Fibroblast of lung (primary cell): ENCODE measurements at regions not wholly inside any gene's neighbourhood (a gene's known extent, or its start where the extent isn't known, plus 50 kb on each side); places are given as distances from the start of the nearest gene placed in this dataset.

Source experiments
- DNase-seq, 2 donors: peaks; one replicate each; pipeline versions ENCODE4 v3.0.0 to v3.0.0-alpha.2; 2010; ENCODE audit warnings: low read depth in 2 of 2
- H2AFZ ChIP-seq: 2 replicates; pipeline ENCODE4 v1.5.1; 2012; ENCODE audit warnings: low read length, control low read depth, inconsistent platforms
- H3K27ac ChIP-seq: 2 replicates; pipeline ENCODE4 v1.5.1; 2011; ENCODE audit warnings: low read length, control low read depth; ENCODE audit not compliant: insufficient read depth
- H3K27me3 ChIP-seq: 2 replicates; pipeline ENCODE4 v1.5.1; 2011; ENCODE audit warnings: mild to moderate bottlenecking, low read length; ENCODE audit not compliant: control insufficient read depth, insufficient read depth
- H3K36me3 ChIP-seq: 2 replicates; pipeline ENCODE4 v1.5.1; 2011; ENCODE audit warnings: low read length; ENCODE audit not compliant: control insufficient read depth, insufficient read depth
- H3K4me1 ChIP-seq: 2 replicates; pipeline ENCODE4 v1.5.1; 2011; ENCODE audit warnings: low read length; ENCODE audit not compliant: control insufficient read depth, insufficient read depth; ENCODE audit errors: extremely low read depth
- H3K4me2 ChIP-seq: 2 replicates; pipeline ENCODE4 v1.5.1; 2011; ENCODE audit warnings: low read length, control low read depth; ENCODE audit not compliant: insufficient read depth; ENCODE audit errors: extremely low read depth
- H3K4me3 ChIP-seq, 4 experiments: fragments of 200-600 bp in 1 of 4; sonication (generic) in 1 of 4; replicated peaks in 1 of 4; 2 replicates each; pipeline ENCODE4 v1.5.1; 2011 to 2016; ENCODE audit warnings: low read length in 4 of 4, low read depth in 3 of 4, mild to moderate bottlenecking in 3 of 4, control low read depth in 2 of 4, inconsistent platforms in 1 of 4, mixed read lengths in 1 of 4; ENCODE audit not compliant: insufficient read depth in 1 of 4; ENCODE audit errors: control extremely low read depth in 1 of 4
- H3K79me2 ChIP-seq: 2 replicates; pipeline ENCODE4 v1.5.1; 2012; ENCODE audit warnings: mild to moderate bottlenecking, low read length, inconsistent platforms; ENCODE audit not compliant: control insufficient read depth, insufficient read depth
- H3K9ac ChIP-seq: 2 replicates; pipeline ENCODE4 v1.5.1; 2011; ENCODE audit warnings: mild to moderate bottlenecking, low read length, control low read depth; ENCODE audit not compliant: insufficient read depth
- H3K9me3 ChIP-seq: 2 replicates; pipeline ENCODE4 v1.5.1; 2012; ENCODE audit warnings: low read depth, low read length; ENCODE audit not compliant: control insufficient read depth, insufficient read depth
- H4K20me1 ChIP-seq: 2 replicates; pipeline ENCODE4 v1.5.1; 2011; ENCODE audit warnings: low read length; ENCODE audit not compliant: control insufficient read depth, insufficient read depth; ENCODE audit errors: extremely low read depth
- CTCF ChIP-seq, 2 donors: IDR thresholded peaks in 1 of 2; conservative IDR thresholded peaks in 1 of 2; 1 replicate in 1 of 2; 2 replicates in 1 of 2; pipeline ENCODE4 v1.5.1; 2011 to 2012; ENCODE audit warnings: low read length in 2 of 2, control low read depth in 1 of 2, inconsistent platforms in 1 of 2, low read depth in 1 of 2, mild to moderate bottlenecking in 1 of 2
- EZH2 ChIP-seq: IDR thresholded peaks from 2 replicates; pipeline ENCODE4 v1.5.1; 2012; ENCODE audit warnings: low read length, control low read depth, mild to moderate bottlenecking; ENCODE audit errors: missing control alignments

DNA sequence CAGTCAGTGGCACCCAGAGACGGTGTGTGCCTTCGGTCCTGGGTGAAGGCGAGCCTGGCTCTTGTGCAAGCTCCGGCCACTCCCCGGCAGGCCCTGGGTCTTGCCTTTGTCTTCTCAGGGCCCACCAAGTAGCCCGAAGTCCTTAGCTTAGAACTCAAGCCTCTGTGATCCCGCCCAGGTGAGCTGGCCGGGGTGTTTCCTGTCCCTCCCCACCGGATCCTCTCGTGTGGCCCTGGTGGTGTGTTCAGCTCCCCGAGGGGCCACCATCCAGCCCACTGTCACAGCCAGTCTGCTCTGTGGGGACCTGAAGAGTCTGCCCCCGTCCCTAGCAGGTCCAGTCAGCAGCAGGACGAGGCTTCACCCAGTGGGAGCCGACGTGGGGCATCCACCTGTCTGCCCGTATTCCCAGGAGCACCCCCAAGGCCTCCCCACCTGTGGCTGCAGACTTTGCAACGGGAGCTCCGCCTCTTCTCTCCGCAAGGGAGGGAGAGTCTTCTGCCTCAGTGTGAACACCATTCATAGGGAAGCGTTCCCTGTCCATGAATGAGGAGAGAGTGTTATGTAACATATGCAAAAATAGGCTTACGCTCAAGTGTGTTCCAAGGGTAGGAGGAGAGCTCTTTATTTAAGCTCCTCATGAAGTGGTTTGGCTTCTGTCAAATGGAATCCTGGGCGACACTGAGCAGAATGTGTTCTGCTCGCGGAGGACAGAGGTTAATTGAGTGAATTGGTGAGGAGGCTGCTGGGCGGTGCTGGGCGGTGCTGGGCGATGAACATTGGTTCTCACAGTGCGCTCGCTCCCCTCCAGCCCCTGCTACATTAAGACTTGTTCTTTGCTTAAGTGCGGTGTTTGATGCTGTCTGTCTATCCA is 108.9 kb downstream of the CRYAA start:
- Histone ChIP-seq H3K9ac (no peak overlapping the region), H2AFZ (no peak overlapping the region), H4K20me1 (no peaks in the 10 kb centered on the region), H3K36me3 (no peaks in the 10 kb centered on the region), H3K27ac (no peak overlapping the region), H3K9me3 (no peaks in the 10 kb centered on the region), H3K4me1 (no peaks in the 10 kb centered on the region), H3K4me2 (no peak overlapping the region), H3K4me3 (no peak overlapping the region), H3K27me3 (peaks cover 11% of the 10 kb centered on the region), H3K79me2 (no peaks in the 10 kb centered on the region)
- no peak for DNase-seq
- TF ChIP-seq EZH2, result no peak
- TF ChIP-seq CTCF (conservative IDR thresholded peaks at IDR 0.05 in 1 of 2, IDR thresholded peaks at IDR 0.05 in 1 of 2; ENCODE audit: low read depth in 1 of 2, low read length in 2 of 2), result no peak

GRCh38 chr21:43276811-43277210 is 108.0 kb downstream of the CRYAA start:
- no peak for TF ChIP-seq EZH2
- TF ChIP-seq CTCF (conservative IDR thresholded peaks at IDR 0.05 in 1 of 2, IDR thresholded peaks at IDR 0.05 in 1 of 2; ENCODE audit: low read depth in 1 of 2, low read length in 2 of 2), result no peak
- Histone ChIP-seq H3K36me3 (no peaks in the 10 kb centered on the region), H3K4me1 (no peaks in the 10 kb centered on the region), H3K9me3 (no peaks in the 10 kb centered on the region), H3K4me2 (no peak overlapping the region), H3K79me2 (no peaks in the 10 kb centered on the region), H3K27ac (no peak overlapping the region), H2AFZ (no peak overlapping the region), H4K20me1 (no peaks in the 10 kb centered on the region), H3K4me3 (no peak overlapping the region), H3K27me3 (peaks cover 11% of the 10 kb centered on the region), H3K9ac (no peak overlapping the region)
- no peak for DNase-seq

DNA sequence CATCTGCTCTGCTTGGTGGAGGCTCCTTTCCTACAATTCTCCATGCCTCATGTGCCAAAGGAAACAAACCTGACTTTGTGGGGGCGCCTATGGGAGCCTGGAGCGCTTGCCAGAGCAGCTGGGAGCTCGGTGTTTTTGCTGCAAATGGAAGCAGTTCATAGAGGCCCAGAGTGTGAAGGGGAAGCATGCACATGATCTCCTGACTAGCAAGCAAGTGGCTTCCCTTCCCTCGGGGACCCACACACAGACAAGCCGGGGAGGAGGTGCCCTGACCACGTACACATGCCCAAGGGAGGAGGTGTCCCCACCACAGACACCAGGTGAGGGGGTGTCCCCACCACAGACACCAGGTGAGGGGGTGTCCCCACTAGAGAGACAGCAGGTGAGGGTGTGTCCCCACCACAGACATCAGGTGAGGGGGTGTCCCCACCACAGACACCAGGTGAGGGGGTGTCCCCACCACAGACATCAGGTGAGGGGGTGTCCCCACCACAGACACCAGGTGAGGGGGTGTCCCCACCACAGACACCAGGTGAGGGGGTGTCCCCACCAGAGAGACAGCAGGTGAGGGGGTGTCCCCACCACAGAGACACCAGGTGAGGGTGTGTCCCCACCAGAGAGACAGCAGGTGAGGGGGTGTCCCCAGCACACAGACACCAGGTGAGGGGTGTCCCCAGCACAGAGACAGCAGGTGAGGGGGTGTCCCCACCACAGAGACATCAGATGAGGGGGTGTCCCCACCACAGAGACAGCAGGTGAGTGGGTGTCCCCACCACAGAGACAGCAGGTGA is 106.8 kb downstream of the CRYAA start:
- Histone ChIP-seq H3K4me2 (no peak overlapping the region), H3K79me2 (no peaks in the 10 kb centered on the region), H3K36me3 (no peaks in the 10 kb centered on the region), H3K9ac (no peak overlapping the region), H4K20me1 (no peaks in the 10 kb centered on the region), H3K4me3 (no peak overlapping the region), H3K27me3 (peaks cover 15% of the 10 kb centered on the region), H3K9me3 (no peaks in the 10 kb centered on the region), H2AFZ (no peak overlapping the region), H3K4me1 (no peaks in the 10 kb centered on the region), H3K27ac (no peak overlapping the region)
- no peak for DNase-seq
- TF ChIP-seq CTCF (conservative IDR thresholded peaks at IDR 0.05 in 1 of 2, IDR thresholded peaks at IDR 0.05 in 1 of 2; ENCODE audit: low read depth in 1 of 2, low read length in 2 of 2) (no peak), EZH2 (no peak)
